C1 segment of cervical spinal cord (tissue), 14 donors: ENCODE measurements at regions not wholly inside any gene's neighbourhood (a gene's known extent, or its start where the extent isn't known, plus 50 kb on each side); places are given as distances from the start of the nearest gene placed in this dataset.

ENCODE experiments used
- DNase-seq, 14 donors: peaks; one replicate each; lab custom pipeline; 2025; lab: John Stamatoyannopoulos, UW

- no peak for DNase-seq
Observed at GRCh38 chr1:101698681-101699080, 298.0 kb downstream of the OLFM3 start.

- no peak for DNase-seq
Observed at GRCh38 chr1:101704895-101705294, 291.8 kb downstream of the OLFM3 start.

DNA sequence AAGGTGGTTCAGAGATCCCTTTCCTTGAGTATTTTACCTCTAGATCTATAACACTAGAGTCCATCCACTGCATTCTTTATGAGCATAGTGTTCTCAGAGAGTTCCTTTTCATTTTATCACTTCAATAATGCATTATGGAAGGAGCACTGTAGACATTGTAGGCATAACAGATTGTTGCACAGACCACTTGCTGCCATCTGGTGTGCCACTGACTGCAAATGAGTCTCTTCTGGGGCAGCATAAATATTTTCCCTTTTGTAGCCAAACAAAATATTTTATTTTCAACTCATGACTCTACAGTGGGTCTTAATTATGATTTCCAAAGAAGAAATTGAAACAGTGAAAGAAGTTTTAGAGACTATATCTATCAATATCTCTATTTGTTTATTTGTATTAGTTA is 290.4 kb downstream of the OLFM3 start:
- DNase-seq = peak in 1 of 14 donors; percentile 1

DNA sequence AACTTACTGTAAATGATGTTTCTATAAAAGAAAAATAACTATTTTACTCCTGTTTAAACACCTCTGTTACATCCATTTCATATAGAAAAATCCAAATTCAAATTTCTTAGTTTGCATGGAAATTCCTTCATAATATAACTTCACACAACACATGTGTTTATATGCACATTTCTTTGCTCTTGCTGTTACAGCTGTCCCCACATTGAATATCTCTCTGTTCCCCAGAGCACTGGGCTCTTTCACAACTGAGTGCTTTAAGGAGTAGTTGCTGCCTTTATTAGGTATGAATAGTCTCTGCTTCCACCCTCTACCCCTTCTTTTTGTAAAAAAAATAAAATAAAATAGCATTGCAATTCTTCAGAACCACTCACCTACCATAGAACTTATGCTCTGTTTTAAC is 287.0 kb downstream of the OLFM3 start:
- no peak for DNase-seq

GRCh38 chr1:101713760-101714159 is 283.0 kb downstream of the OLFM3 start:
- no peak for DNase-seq

GRCh38 chr1:101723415-101723814 is 273.3 kb downstream of the OLFM3 start:
- DNase-seq = no peak

GRCh38 chr1:101728029-101728428 is 268.7 kb downstream of the OLFM3 start:
- no peak for DNase-seq

- DNase-seq = no peak
Observed at GRCh38 chr1:101730559-101730958, 266.2 kb downstream of the OLFM3 start.

- DNase-seq = no peak
Observed at GRCh38 chr1:101732261-101732660, 264.5 kb downstream of the OLFM3 start.

DNA sequence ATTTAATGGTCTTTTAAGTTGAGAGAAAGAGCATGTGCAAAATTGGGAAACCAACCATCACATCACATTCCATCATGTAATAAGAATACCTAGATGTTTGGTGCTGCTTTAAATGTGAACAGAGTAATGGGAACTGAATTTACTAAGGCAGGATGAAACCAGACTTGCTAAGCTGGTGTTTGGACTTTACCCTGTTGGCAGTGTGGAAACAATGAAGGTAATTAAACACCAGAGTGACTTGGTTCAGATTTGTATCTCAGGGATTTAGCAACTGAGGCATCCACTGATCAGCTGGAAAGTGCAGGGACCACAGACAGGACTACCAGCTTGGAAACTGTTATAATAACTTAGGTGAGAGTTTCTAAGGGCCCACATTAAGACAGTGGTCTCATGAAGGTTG is 263.4 kb downstream of the OLFM3 start:
- no peak for DNase-seq

DNA sequence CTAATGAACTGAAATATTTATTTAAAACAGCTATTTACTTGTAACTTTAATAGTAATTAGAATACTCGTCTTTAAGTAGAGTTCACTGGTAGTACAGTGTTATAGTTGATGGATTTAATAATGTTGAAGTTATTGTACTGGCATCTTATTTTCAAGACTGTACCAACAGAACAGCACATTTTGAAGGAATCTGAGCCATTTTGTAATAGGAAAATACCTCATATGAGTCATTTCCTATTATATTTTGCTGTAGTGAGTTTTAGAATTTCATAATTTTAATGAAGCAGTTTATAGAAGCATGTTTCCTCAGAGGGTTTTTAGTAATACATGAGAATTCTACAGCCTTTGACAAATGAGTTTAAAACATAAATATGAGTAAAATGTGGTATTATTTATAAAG is 258.3 kb downstream of the OLFM3 start:
- no peak for DNase-seq

- no peak for DNase-seq
Observed at GRCh38 chr1:101739146-101739545, 257.6 kb downstream of the OLFM3 start.

GRCh38 chr1:101739826-101740330 is 256.8 kb downstream of the OLFM3 start:
- no peak for DNase-seq

- no peak for DNase-seq
Observed at GRCh38 chr1:101741910-101742309, 254.8 kb downstream of the OLFM3 start.

DNA sequence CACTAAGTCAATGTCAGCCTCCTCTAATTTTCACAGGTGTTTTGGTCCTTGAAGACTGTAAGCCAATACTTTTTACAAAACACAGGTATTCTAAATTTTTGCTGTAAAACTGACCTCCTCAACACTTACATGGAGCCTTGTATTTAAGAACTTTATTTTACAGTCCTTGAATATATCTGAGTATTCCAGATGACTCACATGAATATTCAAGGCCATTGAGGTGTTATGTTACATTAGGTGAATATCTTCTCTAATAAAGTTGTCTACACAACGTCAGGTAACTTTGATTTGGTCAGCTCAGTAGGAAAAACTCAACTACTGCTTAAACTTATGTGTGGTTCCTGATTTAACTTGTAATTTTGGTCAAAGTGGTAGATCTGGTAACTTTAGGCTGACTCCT is 254.2 kb downstream of the OLFM3 start:
- no peak for DNase-seq

GRCh38 chr1:101745551-101746270 is 251.0 kb downstream of the OLFM3 start:
- DNase-seq = peak in 1 of 14 donors; percentile 92

GRCh38 chr1:101748077-101748476 is 248.6 kb downstream of the OLFM3 start:
- no peak for DNase-seq
